DND-41 (cell line): ENCODE measurements at regions not wholly inside any gene's neighbourhood (a gene's known extent, or its start where the extent isn't known, plus 50 kb on each side); places are given as distances from the start of the nearest gene placed in this dataset.

Experiments
- ATAC-seq: fragments of 200-7000 bp; cut with Tn5 transposase; 3 replicates; pipeline ENCODE4 v1.9.1; 2021; ENCODE audit warnings: low read depth; ENCODE audit not compliant: insufficient read depth
- DNase-seq: peaks from one replicate; pipeline ENCODE4 v3.0.0-alpha.2; 2020
- H2AFZ ChIP-seq: 2 replicates; pipeline ENCODE4 v1.6.0; 2012; ENCODE audit warnings: low read depth, low read length
- H3K27ac ChIP-seq: 2 replicates; pipeline ENCODE4 v1.5.1; 2012; ENCODE audit warnings: low read length, inconsistent platforms
- H3K27me3 ChIP-seq: fragments of 200-600 bp; sonication (generic); 2 replicates; pipeline ENCODE4 v1.6.0; 2012; ENCODE audit warnings: low read length, mild to moderate bottlenecking, inconsistent platforms; ENCODE audit not compliant: insufficient read depth, poor library complexity
- H3K36me3 ChIP-seq: 2 replicates; pipeline ENCODE4 v1.5.1; 2012; ENCODE audit warnings: low read length, inconsistent platforms; ENCODE audit not compliant: insufficient read depth
- H3K4me1 ChIP-seq: 2 replicates; pipeline ENCODE4 v1.5.1; 2012; ENCODE audit warnings: mild to moderate bottlenecking, low read length; ENCODE audit not compliant: insufficient read depth
- H3K4me2 ChIP-seq: 2 replicates; pipeline ENCODE4 v1.6.0; 2012; ENCODE audit warnings: mild to moderate bottlenecking, moderate library complexity, low read length, inconsistent platforms; ENCODE audit not compliant: insufficient read depth
- H3K4me3 ChIP-seq, 2 experiments: fragments of 200-600 bp in 1 of 2; shearing (Covaris generic) in 1 of 2; 2 replicates each; pipeline ENCODE4 v1.5.1; 2012 to 2016; ENCODE audit warnings: inconsistent platforms in 2 of 2, low read length in 2 of 2, mild to moderate bottlenecking in 2 of 2, low read depth in 1 of 2, moderate library complexity in 1 of 2
- H3K79me2 ChIP-seq: 2 replicates; pipeline ENCODE4 v1.6.0; 2012; ENCODE audit warnings: low read length, inconsistent platforms; ENCODE audit not compliant: insufficient read depth
- H3K9ac ChIP-seq: 2 replicates; pipeline ENCODE4 v1.6.0; 2012; ENCODE audit warnings: low read depth, mild to moderate bottlenecking, inconsistent platforms, low read length, moderate library complexity
- H3K9me3 ChIP-seq: 2 replicates; pipeline ENCODE4 v1.5.1; 2012; ENCODE audit warnings: low read length, moderate library complexity, mild to moderate bottlenecking, inconsistent platforms; ENCODE audit not compliant: insufficient read depth, severe bottlenecking
- H4K20me1 ChIP-seq: 2 replicates; pipeline ENCODE4 v1.6.0; 2012; ENCODE audit warnings: low read length; ENCODE audit not compliant: insufficient read depth
- EZH2 ChIP-seq: IDR thresholded peaks from 3 replicates; pipeline ENCODE4 v1.6.1; 2012; ENCODE audit warnings: borderline replicate concordance, low read depth, mild to moderate bottlenecking, moderate library complexity, low read length, inconsistent platforms; ENCODE audit not compliant: severe bottlenecking
- TF ChIP-seq, protein P1 (sequence below): IDR thresholded peaks from 2 replicates; pipeline ENCODE4 v1.5.1; 2012; ENCODE audit warnings: borderline replicate concordance, low read length, moderate library complexity, mild to moderate bottlenecking; ENCODE audit not compliant: poor library complexity, severe bottlenecking; ENCODE audit errors: extremely low read depth

- Histone ChIP-seq H3K36me3 (no peaks in the 10 kb centered on the region), H3K27me3 (no peaks in the 10 kb centered on the region), H2AFZ (no peak overlapping the region), H3K4me2 (no peak overlapping the region), H3K9ac (no peak overlapping the region), H3K27ac (no peak overlapping the region), H3K9me3 (no peaks in the 10 kb centered on the region), H3K4me3 (no peak overlapping the region), H3K79me2 (no peaks in the 10 kb centered on the region), H4K20me1 (no peaks in the 10 kb centered on the region), H3K4me1 (no peaks in the 10 kb centered on the region)
- ATAC-seq (no peak), DNase-seq (no peak)
- TF ChIP-seq, protein P1, sequence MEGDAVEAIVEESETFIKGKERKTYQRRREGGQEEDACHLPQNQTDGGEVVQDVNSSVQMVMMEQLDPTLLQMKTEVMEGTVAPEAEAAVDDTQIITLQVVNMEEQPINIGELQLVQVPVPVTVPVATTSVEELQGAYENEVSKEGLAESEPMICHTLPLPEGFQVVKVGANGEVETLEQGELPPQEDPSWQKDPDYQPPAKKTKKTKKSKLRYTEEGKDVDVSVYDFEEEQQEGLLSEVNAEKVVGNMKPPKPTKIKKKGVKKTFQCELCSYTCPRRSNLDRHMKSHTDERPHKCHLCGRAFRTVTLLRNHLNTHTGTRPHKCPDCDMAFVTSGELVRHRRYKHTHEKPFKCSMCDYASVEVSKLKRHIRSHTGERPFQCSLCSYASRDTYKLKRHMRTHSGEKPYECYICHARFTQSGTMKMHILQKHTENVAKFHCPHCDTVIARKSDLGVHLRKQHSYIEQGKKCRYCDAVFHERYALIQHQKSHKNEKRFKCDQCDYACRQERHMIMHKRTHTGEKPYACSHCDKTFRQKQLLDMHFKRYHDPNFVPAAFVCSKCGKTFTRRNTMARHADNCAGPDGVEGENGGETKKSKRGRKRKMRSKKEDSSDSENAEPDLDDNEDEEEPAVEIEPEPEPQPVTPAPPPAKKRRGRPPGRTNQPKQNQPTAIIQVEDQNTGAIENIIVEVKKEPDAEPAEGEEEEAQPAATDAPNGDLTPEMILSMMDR, result no peak
- TF ChIP-seq EZH2, result no peak
These were observed 85.9 kb upstream of the UGT8 start for GRCh38 chr4:114512595-114513295.

DNA sequence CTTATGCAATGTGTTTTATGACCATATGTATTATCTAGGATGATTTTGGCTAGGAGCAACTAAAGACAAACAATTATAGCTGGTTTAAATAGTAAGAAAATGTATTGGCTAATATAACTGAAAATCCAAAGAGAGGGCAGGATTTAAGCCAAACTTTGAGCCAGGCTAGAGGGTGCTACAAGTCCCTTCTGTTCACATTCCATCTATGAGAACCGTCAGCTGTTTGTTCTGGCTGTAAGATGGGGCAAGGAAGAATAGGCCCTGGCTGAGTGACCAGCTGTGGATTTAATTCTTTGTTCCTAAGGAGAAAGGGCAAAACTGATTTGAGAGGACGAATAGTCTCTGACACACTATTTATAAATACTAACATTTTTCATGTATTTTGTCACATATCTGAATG lies 79.2 kb upstream of the UGT8 start:
- Histone ChIP-seq H3K4me3 (no peak overlapping the region), H3K27me3 (no peaks in the 10 kb centered on the region), H3K4me2 (no peak overlapping the region), H3K4me1 (no peaks in the 10 kb centered on the region), H3K27ac (no peak overlapping the region), H3K36me3 (no peaks in the 10 kb centered on the region), H2AFZ (no peak overlapping the region), H4K20me1 (no peaks in the 10 kb centered on the region), H3K9ac (no peak overlapping the region), H3K9me3 (no peaks in the 10 kb centered on the region), H3K79me2 (no peaks in the 10 kb centered on the region)
- TF ChIP-seq, protein P1, result no peak
- no peak for TF ChIP-seq EZH2
- DNase-seq (no peak), ATAC-seq (no peak)

GRCh38 chr4:114527170-114527569 lies 71.4 kb upstream of the UGT8 start:
- Histone ChIP-seq H4K20me1 (no peaks in the 10 kb centered on the region), H3K36me3 (no peaks in the 10 kb centered on the region), H3K9ac (no peak overlapping the region), H3K9me3 (no peaks in the 10 kb centered on the region), H3K4me2 (no peak overlapping the region), H3K4me1 (no peaks in the 10 kb centered on the region), H3K79me2 (no peaks in the 10 kb centered on the region), H3K27me3 (no peaks in the 10 kb centered on the region), H2AFZ (no peak overlapping the region), H3K4me3 (no peak overlapping the region), H3K27ac (no peak overlapping the region)
- no peak for DNase-seq
- TF ChIP-seq, protein P1, result no peak
- TF ChIP-seq EZH2, result no peak
- ATAC-seq, result no peak

DNA sequence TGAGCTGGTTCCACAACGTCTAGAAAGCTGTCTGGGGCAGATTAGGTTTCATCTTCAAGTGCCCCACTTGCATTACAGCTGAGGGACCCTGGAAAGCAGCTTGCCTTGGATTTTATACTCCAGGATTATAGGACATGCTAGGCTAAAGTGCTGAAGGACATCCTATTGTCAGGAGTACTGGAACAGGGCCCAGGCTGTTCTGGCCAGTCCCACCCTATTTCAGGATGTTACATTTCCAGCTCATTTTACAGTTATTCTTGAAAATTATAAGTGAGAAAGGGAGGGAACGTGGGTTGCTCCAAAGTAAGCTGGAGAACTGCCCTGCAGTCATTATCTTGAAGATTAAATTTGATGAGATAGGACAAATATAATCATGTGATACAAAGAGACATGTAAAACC lies 71.0 kb upstream of the UGT8 start:
- no peak overlapping the region for H3K9ac ChIP-seq
- no peaks in the 10 kb centered on the region for H3K9me3 ChIP-seq
- no peaks in the 10 kb centered on the region for H4K20me1 ChIP-seq
- H3K4me2 ChIP-seq, result no peak overlapping the region
- ATAC-seq (no peak), DNase-seq (no peak)
- no peaks in the 10 kb centered on the region for H3K79me2 ChIP-seq
- no peak overlapping the region for H3K27ac ChIP-seq
- H3K4me1 ChIP-seq, result no peaks in the 10 kb centered on the region
- no peak for TF ChIP-seq EZH2
- TF ChIP-seq, protein P1, result no peak
- H3K36me3 ChIP-seq, result no peaks in the 10 kb centered on the region
- H2AFZ ChIP-seq, result no peak overlapping the region
- H3K4me3 ChIP-seq, result no peak overlapping the region
- no peaks in the 10 kb centered on the region for H3K27me3 ChIP-seq
